NT2/D1 (cell line): ENCODE measurements at regions not wholly inside any gene's neighbourhood (a gene's known extent, or its start where the extent isn't known, plus 50 kb on each side); places are given as distances from the start of the nearest gene placed in this dataset.

Experiments
- DNase-seq: peaks from one replicate; pipeline ENCODE4 v3.0.0-alpha.2; 2011; ENCODE audit warnings: low read depth, low spot score
- H3K27me3 ChIP-seq: 2 replicates; pipeline ENCODE4 v1.6.0; 2011; ENCODE audit warnings: mild to moderate bottlenecking; ENCODE audit not compliant: insufficient read length, insufficient read depth
- H3K36me3 ChIP-seq: 2 replicates; pipeline ENCODE4 v1.6.1; 2011; ENCODE audit warnings: mild to moderate bottlenecking, low read length, mixed read lengths; ENCODE audit not compliant: insufficient read depth, insufficient read length
- H3K4me1 ChIP-seq: 2 replicates; pipeline ENCODE4 v1.5.1; 2011; ENCODE audit not compliant: insufficient read depth, insufficient read length
- H3K4me3 ChIP-seq: 2 replicates; pipeline ENCODE4 v1.5.1; 2011; ENCODE audit warnings: low read depth; ENCODE audit not compliant: insufficient read length
- H3K9ac ChIP-seq: 2 replicates; pipeline ENCODE4 v1.6.0; 2011; ENCODE audit warnings: low read depth; ENCODE audit not compliant: insufficient read length
- H3K9me3 ChIP-seq: 2 replicates; pipeline ENCODE4 v1.5.1; 2011; ENCODE audit warnings: mild to moderate bottlenecking, low read length; ENCODE audit not compliant: insufficient read depth
- SUZ12 ChIP-seq: IDR thresholded peaks from 2 replicates; pipeline ENCODE4 v1.6.1; 2011; ENCODE audit not compliant: insufficient read length, insufficient read depth; ENCODE audit errors: extremely low read depth
- YY1 ChIP-seq: IDR thresholded peaks from 2 replicates; pipeline ENCODE4 v1.6.1; 2011; ENCODE audit not compliant: insufficient read length, insufficient read depth
- ZNF274 ChIP-seq: IDR thresholded peaks from 2 replicates; pipeline ENCODE4 v1.6.1; 2011; ENCODE audit warnings: mild to moderate bottlenecking, low read depth, low read length

DNA sequence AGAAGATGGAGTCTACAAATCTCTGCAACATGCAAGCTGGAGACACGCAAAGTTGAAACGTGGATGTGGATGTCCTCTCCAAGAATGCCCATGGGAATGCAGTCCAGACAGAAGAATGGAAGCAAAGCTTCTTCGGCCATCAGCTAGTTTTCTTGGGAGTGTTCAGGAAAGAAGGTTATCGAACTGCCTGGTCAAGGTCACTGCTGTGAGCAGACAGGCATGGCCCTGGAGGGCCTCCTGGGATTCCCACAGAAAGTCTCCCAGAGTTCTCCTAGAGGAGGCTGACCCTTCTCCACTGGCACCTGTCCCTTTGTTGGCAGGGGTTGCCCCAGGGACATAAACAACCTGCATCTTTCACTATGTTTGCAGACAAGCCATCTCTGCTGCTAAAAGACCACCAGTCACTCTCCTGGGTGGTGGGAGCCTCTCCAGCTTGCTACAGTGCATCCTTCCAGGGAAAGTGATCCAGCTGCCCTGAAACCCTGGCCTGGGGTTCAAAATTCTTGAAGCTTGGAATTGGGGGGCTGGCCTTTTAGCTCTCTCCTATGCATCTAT, 265.8 kb downstream of the SYK start:
- H3K9ac ChIP-seq = no peak overlapping the region
- TF ChIP-seq YY1 (no peak), SUZ12 (no peak), ZNF274 (no peak)
- no peaks in the 10 kb centered on the region for H3K36me3 ChIP-seq
- DNase-seq = no peak
- H3K27me3 ChIP-seq = no peaks in the 10 kb centered on the region
- peaks cover 10% of the 10 kb centered on the region; the same call in 1 of the 2 replicates for H3K9me3 ChIP-seq
- H3K4me1 ChIP-seq = peaks cover 10% of the 10 kb centered on the region
- no peak overlapping the region for H3K4me3 ChIP-seq

- peaks cover 10% of the 10 kb centered on the region for H3K4me1 ChIP-seq
- H3K27me3 ChIP-seq = no peaks in the 10 kb centered on the region
- no peak for DNase-seq
- no peaks in the 10 kb centered on the region for H3K9me3 ChIP-seq
- no peaks in the 10 kb centered on the region for H3K36me3 ChIP-seq
- TF ChIP-seq ZNF274 = no peak
- TF ChIP-seq SUZ12 = no peak
- no peak for TF ChIP-seq YY1
- no peak overlapping the region for H3K9ac ChIP-seq
- no peak overlapping the region for H3K4me3 ChIP-seq
These were observed 269.8 kb downstream of the SYK start for GRCh38 chr9:91071184-91071990.

DNA sequence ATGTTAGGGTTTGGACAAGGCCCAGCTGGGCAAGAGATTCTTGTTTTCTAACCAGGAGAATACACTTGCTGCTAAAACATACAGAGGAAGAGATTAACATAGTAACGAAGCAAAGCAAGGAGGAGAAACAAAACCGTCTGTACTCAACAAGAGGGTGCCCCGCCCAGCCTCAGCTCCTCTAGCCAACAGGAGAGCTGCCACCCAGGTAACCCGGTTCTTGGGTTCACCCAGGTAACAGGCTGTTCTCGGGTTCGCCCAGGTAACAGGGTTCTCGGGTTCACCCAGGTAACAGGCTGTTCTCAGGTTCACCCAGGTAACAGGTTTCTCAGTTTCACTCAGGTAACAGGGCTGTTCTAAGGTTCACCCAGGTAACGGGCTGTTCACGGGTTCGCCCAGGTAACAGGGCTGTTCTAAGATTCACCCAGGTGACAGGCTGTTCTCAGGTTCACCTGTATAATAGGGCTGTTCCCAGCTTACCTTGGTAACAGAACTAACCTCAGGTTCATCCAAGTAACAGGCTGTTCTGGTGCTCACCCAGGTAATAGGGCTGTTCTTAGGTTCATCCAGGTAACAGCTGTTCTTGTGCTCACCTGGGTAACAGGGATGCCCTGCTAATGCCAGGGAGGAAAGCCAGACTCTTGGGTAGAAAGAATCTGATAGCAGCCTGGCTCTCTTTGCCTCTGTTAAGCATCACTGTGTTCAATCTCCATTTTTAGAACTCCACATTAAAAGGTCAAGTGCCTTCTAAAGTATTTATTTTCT, 271.6 kb downstream of the SYK start:
- Histone ChIP-seq H3K4me1 (peaks cover 10% of the 10 kb centered on the region), H3K36me3 (no peaks in the 10 kb centered on the region), H3K4me3 (no peak overlapping the region), H3K9ac (no peak overlapping the region), H3K27me3 (no peaks in the 10 kb centered on the region), H3K9me3 (no peaks in the 10 kb centered on the region)
- TF ChIP-seq SUZ12 (no peak), YY1 (no peak), ZNF274 (no peak)
- no peak for DNase-seq

GRCh38 chr9:91073811-91074771, 272.5 kb downstream of the SYK start:
- peaks cover 10% of the 10 kb centered on the region for H3K4me1 ChIP-seq
- H3K9ac ChIP-seq = no peak overlapping the region
- H3K4me3 ChIP-seq = no peak overlapping the region
- no peaks in the 10 kb centered on the region for H3K9me3 ChIP-seq
- H3K27me3 ChIP-seq = no peaks in the 10 kb centered on the region
- DNase-seq = no peak
- H3K36me3 ChIP-seq = no peaks in the 10 kb centered on the region
- no peak for TF ChIP-seq ZNF274

GRCh38 chr9:91074866-91075265, 273.2 kb downstream of the SYK start:
- DNase-seq = no peak
- H3K9ac ChIP-seq = no peak overlapping the region
- H3K4me1 ChIP-seq = peaks cover 10% of the 10 kb centered on the region
- H3K4me3 ChIP-seq = no peak overlapping the region
- H3K36me3 ChIP-seq = no peaks in the 10 kb centered on the region
- H3K27me3 ChIP-seq = no peaks in the 10 kb centered on the region
- H3K9me3 ChIP-seq = no peaks in the 10 kb centered on the region
- TF ChIP-seq ZNF274 (no peak), SUZ12 (no peak), YY1 (no peak)

GRCh38 chr9:91075279-91075678, 273.7 kb downstream of the SYK start:
- no peak for TF ChIP-seq YY1
- no peak for TF ChIP-seq ZNF274
- no peak for TF ChIP-seq SUZ12
- no peak overlapping the region for H3K4me3 ChIP-seq
- H3K4me1 ChIP-seq = peaks cover 10% of the 10 kb centered on the region
- no peaks in the 10 kb centered on the region for H3K27me3 ChIP-seq
- H3K36me3 ChIP-seq = no peaks in the 10 kb centered on the region
- H3K9me3 ChIP-seq = no peaks in the 10 kb centered on the region
- no peak for DNase-seq
- H3K9ac ChIP-seq = no peak overlapping the region
